NK-92 treated with Interleukin-12 subunit alpha and Interleukin-12 subunit beta, amount 100 ng/mL, for 24 hours (cell line): ENCODE measurements at regions not wholly inside any gene's neighbourhood (a gene's known extent, or its start where the extent isn't known, plus 50 kb on each side); places are given as distances from the start of the nearest gene placed in this dataset.
A peak's percentile ranks its signal among the peaks of the same experiment; 100 is the strongest.

Experiments
- DNase-seq: peaks from one replicate; lab custom pipeline; 2025; lab: John Stamatoyannopoulos, UW

DNA sequence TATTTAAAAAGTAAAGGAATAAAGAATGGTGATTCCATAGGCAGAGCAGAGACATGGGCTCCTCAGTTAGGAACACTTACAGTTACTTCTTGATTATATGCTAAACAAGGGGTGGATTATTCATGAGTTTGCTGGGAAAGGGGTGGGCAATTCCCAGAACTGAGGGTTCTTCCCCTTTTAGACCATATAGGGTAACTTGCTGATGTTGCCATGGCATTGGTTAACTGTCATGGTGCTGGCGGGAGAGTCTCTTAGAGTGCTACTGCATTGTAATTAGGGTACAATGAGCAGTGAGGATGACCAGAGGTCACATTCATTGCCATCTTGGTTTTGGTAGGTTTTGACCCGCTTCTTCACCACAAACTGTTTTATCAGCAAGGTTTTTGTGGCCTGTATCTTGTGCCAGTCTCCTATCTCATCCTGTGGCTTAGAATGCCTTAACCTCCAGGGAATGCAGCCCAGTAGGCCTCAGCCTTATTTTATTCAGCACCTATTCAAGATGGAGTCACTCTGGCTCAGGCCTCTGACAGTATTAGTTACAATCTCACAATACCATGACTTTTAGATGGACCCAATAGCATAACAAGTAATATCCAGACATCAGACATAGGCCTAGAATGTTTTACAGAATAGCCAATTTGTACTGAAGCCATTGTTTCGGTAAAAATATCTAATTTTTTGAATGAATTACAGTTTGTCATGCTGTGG, 106.8 kb downstream of the ZBTB18 start:
- no peak for DNase-seq

DNA sequence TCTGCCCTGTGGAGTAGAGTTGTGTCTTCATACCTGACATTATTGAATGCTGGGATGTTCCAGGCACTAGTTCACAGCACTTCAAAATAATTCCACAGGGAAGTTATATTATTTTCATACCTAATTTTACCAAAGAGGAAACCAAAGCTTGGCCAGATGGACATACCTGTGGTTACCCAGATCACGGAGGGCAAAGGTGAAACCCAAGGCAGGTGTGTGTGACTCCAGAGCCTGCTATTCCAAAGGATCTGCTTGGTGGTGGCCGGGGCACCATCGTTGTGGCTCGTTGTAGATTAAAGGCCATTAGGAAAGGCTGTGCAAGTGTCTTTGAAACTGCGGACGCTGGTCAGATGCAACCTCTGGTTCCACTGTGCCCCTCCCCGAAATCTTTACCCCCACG, 108.6 kb downstream of the ZBTB18 start:
- no peak for DNase-seq

DNA sequence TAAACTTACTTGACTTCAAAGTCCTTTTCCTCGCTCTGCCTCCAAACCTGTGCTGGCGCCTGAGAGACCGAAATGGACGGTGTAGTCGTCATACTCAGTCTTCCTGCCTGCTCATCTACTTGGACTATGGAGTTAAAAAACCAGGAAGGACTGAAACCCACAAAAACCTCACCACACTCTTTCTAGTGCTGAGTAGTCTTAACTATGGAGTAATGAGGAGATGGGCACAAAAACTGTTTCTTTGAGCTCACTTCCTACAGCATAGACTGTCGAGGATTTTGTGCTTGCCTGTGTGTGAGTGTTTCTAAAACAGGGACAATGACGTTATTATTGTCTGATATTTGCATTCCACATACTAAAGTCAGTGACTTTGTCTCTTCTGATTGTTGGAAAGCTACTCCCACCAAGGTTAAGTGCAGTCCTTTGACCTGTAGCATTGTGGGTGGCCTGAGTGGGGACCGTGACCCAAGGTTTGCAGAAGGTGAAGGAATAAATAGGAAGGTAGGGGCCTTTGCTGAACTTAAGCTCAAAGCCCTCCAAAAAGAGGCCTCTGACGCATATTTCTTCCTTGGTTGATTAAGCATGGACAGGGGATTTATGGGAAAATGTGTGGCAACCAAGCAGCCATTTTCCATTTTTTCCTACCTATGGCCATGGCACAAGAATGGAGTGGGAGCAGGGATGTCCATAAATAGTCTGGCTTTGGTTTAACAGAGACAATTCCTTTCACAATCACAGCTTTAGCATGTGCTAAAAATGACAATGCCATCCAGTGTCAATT, 109.6 kb downstream of the ZBTB18 start:
- peak; percentile 3 for DNase-seq

DNA sequence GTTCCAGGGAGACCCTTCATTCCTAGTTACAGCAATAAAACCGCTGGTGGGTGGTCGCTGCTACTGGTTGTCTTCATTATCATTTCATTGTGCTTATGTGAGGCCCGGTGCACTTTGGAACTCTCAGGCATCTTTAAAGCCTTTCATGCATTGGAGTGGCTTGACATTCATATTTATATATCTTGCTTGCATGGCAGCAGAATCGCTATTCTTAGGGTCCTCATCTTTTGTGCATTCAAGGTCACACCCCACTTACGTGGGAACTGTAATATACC, 110.1 kb downstream of the ZBTB18 start:
- DNase-seq: no peak

DNA sequence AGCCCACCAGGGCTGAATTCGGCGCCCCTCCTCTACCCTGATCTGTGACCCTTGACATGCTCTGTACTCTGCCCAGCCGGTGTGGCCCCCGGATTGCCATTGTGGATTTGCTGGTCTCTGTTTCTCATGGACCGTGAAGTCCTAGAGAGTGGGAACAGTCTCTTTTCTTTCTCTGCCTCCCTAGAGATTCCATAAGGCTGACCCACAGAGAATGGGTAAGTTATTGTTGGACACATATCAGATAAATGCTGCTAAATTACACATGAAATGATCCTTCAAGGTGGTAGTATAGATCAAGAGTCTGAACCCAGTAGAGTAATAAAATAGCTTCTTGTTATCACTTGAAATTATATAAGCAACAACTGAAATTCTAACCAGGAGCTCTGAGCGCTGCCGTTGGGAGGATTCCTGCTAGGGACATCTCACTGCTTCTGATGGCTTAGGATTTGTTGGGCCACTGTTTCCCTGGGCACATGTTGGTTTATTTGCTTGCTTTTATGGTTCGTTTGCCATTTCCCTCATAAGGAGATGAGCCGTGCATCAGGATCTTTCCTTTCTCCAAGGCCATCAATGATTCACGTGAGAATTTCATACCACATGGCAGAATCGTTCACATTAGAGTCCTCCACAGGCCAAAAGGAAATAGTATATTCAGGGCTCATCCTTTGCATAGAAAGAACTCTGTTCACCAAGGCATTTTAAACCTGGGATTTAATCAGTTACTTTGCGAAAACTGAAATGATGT, 111.9 kb downstream of the ZBTB18 start:
- DNase-seq: no peak

DNA sequence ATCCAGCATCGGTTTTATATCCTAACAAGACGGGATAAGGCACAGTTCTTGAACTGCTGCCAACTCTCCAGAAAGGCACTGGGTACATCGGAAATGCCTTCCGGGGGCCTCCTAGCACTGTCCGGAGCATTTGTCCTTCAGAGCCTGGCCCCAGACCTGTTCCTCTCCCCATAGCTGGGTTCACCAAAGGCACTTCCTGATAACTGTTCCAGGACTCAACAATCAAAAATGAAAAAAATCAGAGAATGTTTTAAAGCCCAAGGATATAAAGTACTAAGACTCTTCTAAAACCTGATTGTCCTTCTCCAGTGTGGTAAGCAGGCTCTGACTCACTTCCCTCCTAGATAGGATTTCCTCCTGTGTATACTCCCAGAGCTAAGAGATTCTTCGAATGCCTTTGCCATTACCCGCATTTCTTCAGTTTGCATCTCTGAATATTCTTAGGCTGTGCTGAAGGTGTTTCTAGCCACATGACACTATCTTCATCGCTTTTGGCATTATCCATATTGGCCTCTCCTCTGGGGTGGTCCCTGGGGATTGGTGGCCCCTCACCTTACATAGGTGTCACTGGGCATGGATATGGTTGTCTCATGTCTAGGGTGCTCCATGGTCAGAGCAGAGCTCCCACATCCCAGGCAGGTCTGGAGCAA, 112.9 kb downstream of the ZBTB18 start:
- DNase-seq: no peak

DNA sequence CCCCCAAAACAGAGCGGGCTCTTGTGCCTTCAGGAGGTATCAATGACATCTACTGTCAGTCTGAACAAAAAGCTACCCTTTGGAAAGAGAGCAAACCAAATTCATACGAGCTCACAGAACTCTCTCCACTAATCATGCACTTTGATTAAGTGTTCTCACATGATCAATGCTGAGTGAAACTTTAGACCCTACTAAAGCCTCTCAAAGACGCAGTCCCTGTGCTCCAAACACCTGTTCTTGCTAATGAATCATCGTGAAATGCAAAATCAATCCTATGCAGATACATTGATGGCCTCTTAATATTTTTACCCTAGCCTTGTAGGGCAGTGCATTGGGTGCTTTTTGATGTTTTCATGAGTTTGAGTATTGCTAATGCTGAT, 113.4 kb downstream of the ZBTB18 start:
- no peak for DNase-seq

DNA sequence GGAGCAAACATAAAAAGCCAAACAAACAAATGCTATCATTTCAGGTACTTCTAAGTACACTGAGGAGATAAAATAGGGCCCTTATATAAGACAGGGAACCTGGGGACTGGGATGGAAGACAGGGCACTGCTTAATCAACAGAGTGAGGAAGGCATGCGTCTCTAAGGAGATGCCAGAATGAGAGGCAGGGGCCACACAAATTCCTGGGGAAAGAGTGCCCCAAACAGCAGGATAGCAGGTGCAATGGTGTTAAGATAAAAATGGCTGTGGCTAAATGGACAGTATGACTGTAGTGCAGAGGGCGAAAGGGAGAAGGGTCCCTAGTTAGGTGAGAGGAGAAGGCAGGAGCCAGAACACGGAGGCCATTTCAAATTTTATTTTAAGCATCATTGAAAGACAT, 113.9 kb downstream of the ZBTB18 start:
- DNase-seq: no peak

DNA sequence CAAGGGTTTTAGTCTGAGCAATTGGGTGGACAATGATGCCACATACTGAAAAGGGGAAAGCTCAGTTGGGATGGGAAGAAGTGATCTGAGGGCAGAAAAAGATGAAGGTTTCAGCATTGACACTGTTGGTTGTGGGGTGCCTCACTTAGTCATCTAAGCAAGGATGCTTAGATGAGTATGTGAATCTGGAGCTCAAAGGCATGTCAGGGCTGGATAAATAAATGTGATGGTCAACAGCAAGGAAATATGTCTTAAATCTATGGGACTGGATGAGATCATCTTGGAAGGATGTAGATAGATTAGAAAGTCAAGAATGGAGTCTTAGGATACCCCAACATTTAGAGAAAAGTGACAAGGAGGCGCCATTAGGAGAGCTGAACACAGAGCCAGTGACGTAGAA, 114.6 kb downstream of the ZBTB18 start:
- DNase-seq: no peak

DNA sequence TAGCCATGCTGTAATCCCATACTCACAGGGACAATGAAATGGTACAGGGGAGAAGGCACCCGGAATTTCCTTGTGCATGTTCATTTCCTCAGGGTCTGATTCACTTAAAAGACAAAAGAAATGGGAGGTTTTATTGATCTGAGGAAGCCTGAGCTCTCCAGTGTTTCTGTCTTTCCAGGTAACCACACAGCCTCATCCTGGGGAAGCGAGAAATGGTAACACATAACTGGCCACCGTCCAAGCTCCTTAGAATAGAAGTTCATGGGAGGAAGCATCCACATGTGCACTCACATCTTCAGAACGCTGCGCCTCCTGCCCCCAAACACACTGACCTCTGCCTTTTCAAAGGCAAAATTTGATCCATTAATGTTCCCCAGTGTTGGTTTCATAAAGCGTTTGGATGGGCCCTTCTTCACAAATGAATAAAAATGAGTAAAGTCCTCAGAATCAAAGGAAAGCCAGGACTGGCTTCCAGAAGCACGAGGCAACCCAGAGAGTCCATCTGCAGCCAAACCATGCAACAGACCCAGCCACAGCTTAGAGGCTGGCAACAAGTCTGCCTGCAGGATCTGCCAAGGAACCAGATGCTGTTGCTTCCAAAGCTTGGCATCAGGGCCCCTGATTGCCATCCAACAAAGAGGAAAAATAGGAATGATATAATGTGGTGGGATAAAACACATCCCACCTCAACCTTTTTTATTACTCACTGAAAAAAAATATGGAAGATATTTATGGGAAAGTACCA, 120.3 kb downstream of the ZBTB18 start:
- no peak for DNase-seq

DNA sequence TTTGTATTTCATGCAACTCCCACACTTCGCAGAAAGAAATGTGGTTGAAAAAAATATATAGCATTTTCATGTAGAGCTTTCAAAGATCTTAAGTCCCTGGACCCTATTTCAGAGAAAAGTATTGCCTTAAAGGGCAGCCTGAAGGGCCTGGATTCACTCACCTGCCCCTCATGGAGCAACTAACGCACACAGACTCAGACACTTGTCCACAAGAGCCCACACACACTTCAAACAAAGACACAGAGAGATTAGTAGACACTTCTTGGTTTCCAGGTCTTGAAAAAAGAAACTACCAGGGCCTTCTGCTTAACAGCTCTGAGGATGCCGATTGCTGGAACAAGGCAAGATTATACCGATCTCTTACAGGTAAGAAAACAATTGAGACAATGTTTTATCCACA, 122.2 kb downstream of the ZBTB18 start:
- no peak for DNase-seq

DNA sequence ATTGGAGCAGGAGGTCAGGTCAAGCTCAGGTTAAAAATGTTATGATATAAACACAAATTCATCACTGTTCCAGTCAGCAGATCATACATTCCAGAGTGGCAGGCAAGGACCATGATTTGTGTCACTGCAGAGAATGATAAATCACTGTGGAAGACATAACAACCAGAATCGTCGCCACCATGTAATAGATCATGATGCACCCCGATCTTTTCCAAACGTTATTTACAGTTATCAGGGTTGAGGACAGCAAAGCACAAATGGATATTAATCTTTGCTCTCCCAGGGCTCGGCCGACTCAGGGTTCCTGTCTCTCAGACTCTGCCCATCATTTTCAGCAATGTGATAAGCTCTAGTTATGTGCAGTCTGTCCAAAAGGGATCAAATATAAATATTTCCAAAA, 122.7 kb downstream of the ZBTB18 start:
- DNase-seq: no peak

DNA sequence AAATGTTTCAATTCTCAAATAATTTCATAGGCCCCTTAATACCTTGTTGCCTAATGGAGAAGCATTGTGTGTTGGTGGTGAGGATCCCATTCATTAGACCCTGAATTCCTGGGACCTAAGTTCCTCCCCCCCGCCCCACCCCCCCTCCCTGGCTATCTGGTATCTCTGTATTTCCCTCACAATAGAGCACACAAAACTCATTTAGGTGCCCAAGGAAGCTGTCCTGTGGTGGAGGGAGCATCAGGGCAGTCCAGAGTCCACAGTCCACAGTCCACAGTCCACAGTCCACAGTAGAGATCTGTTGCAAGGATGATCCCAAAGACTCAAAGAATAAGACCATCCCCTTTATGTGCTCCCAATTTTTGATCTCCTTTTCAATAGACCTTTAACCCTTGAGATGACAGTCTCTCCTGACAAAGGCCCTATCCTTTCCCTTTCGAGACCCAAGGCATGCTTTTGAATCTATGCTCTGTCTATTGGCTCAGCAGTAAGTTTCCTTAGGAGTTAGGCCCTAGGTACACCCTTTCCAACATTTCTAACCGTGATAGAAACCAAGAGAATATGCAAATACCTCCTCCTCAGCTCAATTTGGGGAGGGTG, 123.9 kb downstream of the ZBTB18 start:
- no peak for DNase-seq

DNA sequence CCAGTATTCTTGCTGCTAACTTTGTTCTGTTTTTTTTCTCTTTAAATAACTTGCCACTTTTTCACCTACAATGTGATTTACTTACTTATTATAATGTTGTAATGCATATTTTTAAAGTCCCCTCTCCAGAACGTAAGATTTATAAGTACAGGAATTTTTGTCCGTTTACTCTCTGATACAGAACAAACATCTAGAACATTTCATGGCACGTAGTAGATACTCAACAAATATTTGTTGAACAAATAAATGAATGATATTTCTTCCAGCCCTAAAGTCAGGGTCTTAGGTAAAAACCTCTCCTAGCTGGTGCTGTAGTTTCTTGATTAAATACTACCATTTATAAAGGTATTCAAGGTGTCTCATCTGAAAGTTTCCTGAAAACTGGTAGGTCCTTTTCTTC, 125.1 kb downstream of the ZBTB18 start:
- no peak for DNase-seq

DNA sequence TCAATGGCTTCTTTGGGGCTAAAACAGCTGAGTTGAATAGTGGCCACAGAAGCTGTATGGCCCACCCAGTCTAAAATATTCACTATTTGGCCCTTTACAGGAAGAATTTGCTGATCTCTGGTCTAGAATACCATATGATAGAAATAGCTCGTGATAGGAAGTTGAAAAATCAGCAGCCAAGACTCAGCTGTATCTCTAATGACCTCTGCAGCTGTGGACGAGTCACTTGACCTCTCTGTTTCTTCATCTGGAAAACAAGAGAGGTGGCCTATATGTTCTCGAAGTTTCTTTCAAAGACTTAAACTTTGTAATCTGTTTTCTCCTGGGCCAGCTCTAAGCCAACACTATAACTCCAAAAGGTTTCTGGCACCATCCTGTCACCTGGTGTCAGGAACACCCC, 129.2 kb downstream of the ZBTB18 start:
- DNase-seq: no peak

DNA sequence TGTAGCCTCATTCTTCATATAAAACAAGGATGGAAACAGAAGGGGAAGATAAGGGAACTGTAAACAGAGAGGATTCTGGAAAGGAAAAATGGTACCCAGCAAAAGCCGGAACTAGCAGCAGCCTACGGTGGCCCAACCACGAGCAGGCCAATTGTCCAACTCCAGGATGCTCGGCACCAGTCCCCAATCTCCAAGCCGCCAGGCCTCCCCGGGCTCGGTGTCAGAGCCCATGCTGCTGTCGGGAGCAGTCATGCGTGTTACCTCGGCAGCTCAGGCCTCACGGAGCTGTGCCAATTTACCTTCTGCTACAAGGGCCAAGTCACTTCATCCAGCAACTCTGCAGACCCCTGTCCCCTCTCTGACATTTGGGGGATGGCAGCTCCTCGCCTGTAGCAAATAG, 130.8 kb downstream of the ZBTB18 start:
- DNase-seq: no peak

DNA sequence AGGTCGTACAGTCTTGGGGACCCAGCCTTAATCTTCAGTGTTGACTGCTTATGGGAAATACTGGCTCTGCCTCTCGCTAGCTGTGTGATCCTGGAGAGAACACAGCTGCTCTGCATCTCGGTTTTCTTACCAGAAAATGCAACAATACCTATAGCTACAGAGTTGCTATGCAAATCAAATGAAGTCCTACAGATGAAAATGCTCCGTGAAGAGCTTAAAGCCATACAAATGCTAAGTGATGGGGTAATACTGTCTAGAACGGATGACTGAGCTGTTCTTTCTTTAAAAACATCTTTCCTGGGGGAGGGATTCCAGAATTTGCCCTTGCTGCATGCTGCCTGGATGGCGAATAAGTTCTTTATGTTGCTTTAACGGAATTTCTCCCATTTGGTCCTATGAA, 132.0 kb downstream of the ZBTB18 start:
- no peak for DNase-seq

DNA sequence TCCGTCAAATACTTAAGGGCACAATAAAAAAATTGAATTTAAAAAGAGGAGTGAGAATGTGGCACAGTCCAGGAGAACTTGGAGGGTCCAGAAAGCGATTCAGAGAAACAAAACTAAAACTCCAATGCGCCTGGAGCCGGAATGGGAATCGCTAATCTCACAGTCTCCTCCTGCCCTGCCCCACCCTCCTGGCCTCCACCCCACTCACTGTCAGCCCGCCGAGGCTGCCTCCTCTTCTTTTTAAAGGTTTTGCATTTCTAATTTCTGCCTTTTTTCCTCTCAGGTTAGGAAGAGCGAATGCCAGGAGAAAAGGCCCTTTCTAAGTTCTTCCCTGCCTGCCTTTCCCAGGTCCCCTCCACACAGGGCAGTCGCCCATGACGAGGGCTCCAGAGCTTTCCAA, 135.3 kb downstream of the ZBTB18 start:
- DNase-seq: no peak

DNA sequence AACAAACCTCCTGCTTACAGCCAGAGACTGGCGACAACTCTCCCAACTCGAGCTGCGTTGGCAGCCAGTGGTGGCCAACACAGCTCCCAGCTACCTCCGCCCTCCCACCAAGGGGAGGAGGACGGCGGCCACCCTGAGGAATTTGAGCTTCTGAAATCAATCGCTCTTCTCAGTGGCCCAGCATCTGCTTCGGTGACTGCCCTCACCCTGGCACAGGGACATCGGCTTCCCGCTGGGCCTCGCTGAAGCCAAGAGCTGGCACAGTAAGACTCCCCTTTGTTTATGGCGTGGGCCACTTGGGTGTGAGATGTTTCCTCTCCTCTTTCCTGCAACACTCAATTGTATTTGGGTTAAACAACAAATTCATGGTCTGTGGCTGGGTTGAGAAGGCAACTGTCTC, 136.2 kb downstream of the ZBTB18 start:
- DNase-seq: no peak

DNA sequence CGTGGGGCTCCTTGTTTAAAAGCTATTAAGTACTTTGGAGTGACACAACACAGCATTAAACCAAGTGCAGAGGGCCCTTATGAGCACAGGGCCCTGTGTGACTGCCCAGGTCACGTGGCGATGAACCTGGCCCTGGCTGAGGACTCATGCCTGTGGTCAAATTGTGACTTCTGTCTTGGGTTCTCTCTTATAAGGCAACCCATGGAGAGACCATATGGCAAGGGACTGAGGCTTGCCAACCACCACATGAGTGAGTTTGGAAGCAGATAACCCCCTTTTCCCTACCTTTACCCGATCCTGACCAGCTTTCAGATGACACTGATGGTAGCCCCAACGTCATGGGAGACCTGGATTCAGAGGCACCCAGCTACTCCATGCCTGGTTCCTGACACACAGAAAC, 140.5 kb downstream of the ZBTB18 start:
- DNase-seq: no peak

DNA sequence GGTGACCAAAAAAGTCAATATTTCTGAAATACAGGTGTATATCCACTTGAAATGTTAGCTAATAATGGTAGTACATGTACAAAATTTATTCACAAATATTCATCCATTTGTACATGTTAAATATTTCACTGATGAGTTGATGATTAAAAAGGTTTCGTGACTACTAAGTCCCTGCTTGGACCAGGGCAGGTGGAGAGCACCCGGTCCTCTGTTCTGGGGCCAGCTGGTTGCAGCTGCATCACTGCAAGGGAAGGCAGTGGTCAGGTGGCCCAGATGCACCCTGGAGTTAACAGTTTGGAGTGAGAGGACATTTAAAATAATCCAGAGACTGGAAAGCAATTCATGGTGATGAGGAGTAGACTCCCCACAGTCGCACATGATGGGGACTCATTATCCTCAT, 141.2 kb downstream of the ZBTB18 start:
- no peak for DNase-seq
